Heart right ventricle (tissue), 16 donors: ENCODE measurements at regions not wholly inside any gene's neighbourhood (a gene's known extent, or its start where the extent isn't known, plus 50 kb on each side); places are given as distances from the start of the nearest gene placed in this dataset.
A peak's percentile ranks its signal among the peaks of the same experiment; 100 is the strongest.

Experiments used
- ATAC-seq, 8 donors: fragments of 200-7000 bp; cut with Tn5 transposase; one replicate each; pipeline ENCODE4 v1.9.1; 2020; ENCODE audit warnings: mild to moderate bottlenecking in 8 of 8, moderate library complexity in 8 of 8, moderate number of reproducible peaks in 1 of 8
- DNase-seq, 2 donors: peaks; one replicate each; pipeline ENCODE4 v3.0.0-alpha.2; 2020
- H3K27ac ChIP-seq, 10 donors: fragments of 200-600 bp; sonication (generic) in 2 of 10; one replicate each; pipeline versions ENCODE4 v1.5.0 to v1.8.0; 2020 to 2022; ENCODE audit warnings: mild to moderate bottlenecking in 3 of 10
- H3K27me3 ChIP-seq, 7 donors: fragments of 200-600 bp; one replicate each; pipeline ENCODE4 v1.8.0; 2021 to 2022; ENCODE audit warnings: mild to moderate bottlenecking in 2 of 7
- H3K36me3 ChIP-seq, 9 donors: fragments of 200-600 bp; sonication (generic) in 1 of 9; one replicate each; pipeline versions ENCODE4 v1.5.0 to v1.8.0; 2020 to 2022; ENCODE audit warnings: mild to moderate bottlenecking in 2 of 9
- H3K4me1 ChIP-seq, 9 donors: fragments of 200-600 bp; sonication (generic) in 1 of 9; one replicate each; pipeline versions ENCODE4 v1.5.0 to v1.8.0; 2020 to 2022; ENCODE audit warnings: mild to moderate bottlenecking in 4 of 9
- H3K4me3 ChIP-seq, 10 donors: fragments of 200-600 bp; sonication (generic) in 2 of 10; one replicate each; pipeline versions ENCODE4 v1.5.0 to v1.8.0; 2020 to 2022; ENCODE audit warnings: mild to moderate bottlenecking in 7 of 10, moderate library complexity in 2 of 10
- H3K9me3 ChIP-seq, 11 donors: fragments of 200-600 bp in 10 of 11; sonication (generic) in 2 of 11; one replicate each; pipeline versions ENCODE4 v1.5.0 to v1.8.0; 2013 to 2022; ENCODE audit warnings: mild to moderate bottlenecking in 2 of 11, control low read depth in 1 of 11, moderate library complexity in 1 of 11
- WGBS, 2 donors: extraction: QIAGEN DNeasy Blood & Tissue Kit; methylation state at CpG; one replicate each; pipeline ENCODE4 v1.1.7; 2013; ENCODE audit warnings: inconsistent platforms in 1 of 2; 5-methylcytosine and 5-hydroxymethylcytosine counted together
- intact Hi-C, 10 donors: fragments of 100-400 bp; cut with DNase I; formaldehyde crosslinking; loops; one replicate each; pipeline versions ENCODE4 v1.11.1 to v1.14.2; 2022
- TF ChIP-seq, protein P1 (sequence below), 9 donors: fragments of 200-600 bp; sonication (generic) in 2 of 9; IDR thresholded peaks; one replicate each; pipeline versions ENCODE4 v1.5.0 to v1.8.0; 2021 to 2022; ENCODE audit warnings: antibody characterized with exemption in 9 of 9, mild to moderate bottlenecking in 5 of 9, moderate library complexity in 1 of 9
- donor health status: Arrhythmogenic right ventricular cardiomyopathy.
- donor health status: ischemic (EF 13 %, LVEDD 7.1; RV severe dilation, severe dysfunction).
- donor health status: healthy with polysubstance abuse.
- donor health status: DM: no; HTN: yes; CAD: no.
- donor health status: DM: no; HTN: no; CAD: no.
- donor health status: ischemic (EF 25% LVEDD 6.9; RV normal size, moderate dysfunction).
- donor health status: ischemic (EF 25% LVEDD 5.7; RV mildly dilated, moderate dysfunction).
- donor health status: healthy.
- donor health status: DM: yes; HTN: yes; CAD: no.
- donor health status: Ischemic cardiomyopathy.
- donor health status: ischemic (EF 35%, LVEDD 5.7; RV mildly dilated, moderate dysfunction).
- donor health status: nonischemic (EF 11% LVEDD 7.7; RV severe dilation, severe dysfunction).
- donor health status: DM: yes; HTN: yes; CAD: no.
- donor health status: PGD.
- donor health status: ischemic (EF 29% LVEDD 5.4; RV normal size, mild dysfunction).
- donor health status: nonischemic (EF 23%, LVEDD 6.1; RV moderate dilation, normal function).

DNA sequence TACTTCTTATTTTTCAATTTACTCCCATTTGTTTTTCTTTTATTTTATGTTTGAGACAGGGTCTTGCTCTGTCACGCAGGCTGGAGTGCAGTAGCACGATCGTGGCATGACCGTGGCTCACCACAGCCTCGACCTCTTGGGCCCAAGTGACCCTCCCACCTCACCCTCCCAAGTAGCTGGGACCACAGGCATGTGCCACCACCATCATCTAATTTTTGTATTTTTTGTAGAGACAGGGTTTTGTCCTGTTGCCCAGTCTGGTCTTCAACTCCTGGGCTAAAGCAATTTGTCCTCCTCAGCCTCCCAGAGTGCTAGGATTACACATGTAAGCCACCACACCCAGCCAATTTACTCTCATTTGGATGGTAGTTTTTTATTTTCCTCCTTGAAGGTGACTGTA is 679.3 kb upstream of the CCDC179 start:
- Histone ChIP-seq H3K27me3 (no peaks in the 10 kb centered on the region), H3K27ac (no peak overlapping the region), H3K9me3 (peaks cover 0 to 13% (median 0%) of the 10 kb centered on the region in 11 donors), H3K4me1 (peaks cover 0 to 4% (median 0%) of the 10 kb centered on the region in 9 donors), H3K36me3 (no peaks in the 10 kb centered on the region), H3K4me3 (no peak overlapping the region)
- no peak for DNase-seq
- no peak for ATAC-seq
- TF ChIP-seq, protein P1, sequence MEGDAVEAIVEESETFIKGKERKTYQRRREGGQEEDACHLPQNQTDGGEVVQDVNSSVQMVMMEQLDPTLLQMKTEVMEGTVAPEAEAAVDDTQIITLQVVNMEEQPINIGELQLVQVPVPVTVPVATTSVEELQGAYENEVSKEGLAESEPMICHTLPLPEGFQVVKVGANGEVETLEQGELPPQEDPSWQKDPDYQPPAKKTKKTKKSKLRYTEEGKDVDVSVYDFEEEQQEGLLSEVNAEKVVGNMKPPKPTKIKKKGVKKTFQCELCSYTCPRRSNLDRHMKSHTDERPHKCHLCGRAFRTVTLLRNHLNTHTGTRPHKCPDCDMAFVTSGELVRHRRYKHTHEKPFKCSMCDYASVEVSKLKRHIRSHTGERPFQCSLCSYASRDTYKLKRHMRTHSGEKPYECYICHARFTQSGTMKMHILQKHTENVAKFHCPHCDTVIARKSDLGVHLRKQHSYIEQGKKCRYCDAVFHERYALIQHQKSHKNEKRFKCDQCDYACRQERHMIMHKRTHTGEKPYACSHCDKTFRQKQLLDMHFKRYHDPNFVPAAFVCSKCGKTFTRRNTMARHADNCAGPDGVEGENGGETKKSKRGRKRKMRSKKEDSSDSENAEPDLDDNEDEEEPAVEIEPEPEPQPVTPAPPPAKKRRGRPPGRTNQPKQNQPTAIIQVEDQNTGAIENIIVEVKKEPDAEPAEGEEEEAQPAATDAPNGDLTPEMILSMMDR (IDR thresholded peaks at IDR 0.05) = no peak
- 78 to 86% methylated on average over 5 of the region's 5 CpGs for WGBS, 2 donors
- intact Hi-C loops = no loop called here

DNA sequence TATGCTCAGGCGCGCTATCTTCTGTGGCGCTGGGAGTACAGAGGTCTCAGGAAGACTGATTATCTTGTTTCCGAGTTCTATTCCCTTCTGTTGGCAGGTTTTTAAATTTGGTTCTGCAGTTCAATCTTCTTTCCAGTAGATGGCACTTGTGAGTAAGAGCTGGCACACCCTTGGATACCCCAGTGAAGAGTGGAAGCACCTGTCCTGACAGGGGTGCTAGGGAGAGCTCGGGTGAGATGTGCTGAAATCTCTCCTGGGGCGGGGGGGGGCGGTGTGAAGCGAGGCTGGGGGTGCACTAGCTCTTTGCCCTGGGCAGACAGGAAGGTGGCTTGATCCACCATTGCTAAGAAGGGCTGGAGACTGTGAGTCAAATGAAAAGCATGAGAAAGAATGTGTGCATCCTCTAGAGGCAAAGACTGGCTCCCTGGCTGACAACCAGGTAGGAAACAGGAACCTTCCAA is 679.9 kb upstream of the CCDC179 start:
- H3K9me3 ChIP-seq = peaks cover 0 to 13% (median 0%) of the 10 kb centered on the region in 11 donors
- TF ChIP-seq, protein P1 (IDR thresholded peaks at IDR 0.05) = peak in 8 of 9 donors; percentile 46 to 62 (median 55)
- ATAC-seq (peak in 2 of 8 donors; percentile 46 to 62), DNase-seq (no peak)
- 2 to 6% methylated on average over 8 of the region's 8 CpGs for WGBS, 2 donors
- H3K4me1 ChIP-seq = peaks cover 0 to 4% (median 0%) of the 10 kb centered on the region in 9 donors
- H3K4me3 ChIP-seq = no peak overlapping the region
- intact Hi-C loops = no loop called here
- H3K27ac ChIP-seq = no peak overlapping the region
- no peaks in the 10 kb centered on the region for H3K36me3 ChIP-seq
- H3K27me3 ChIP-seq = no peaks in the 10 kb centered on the region

DNA sequence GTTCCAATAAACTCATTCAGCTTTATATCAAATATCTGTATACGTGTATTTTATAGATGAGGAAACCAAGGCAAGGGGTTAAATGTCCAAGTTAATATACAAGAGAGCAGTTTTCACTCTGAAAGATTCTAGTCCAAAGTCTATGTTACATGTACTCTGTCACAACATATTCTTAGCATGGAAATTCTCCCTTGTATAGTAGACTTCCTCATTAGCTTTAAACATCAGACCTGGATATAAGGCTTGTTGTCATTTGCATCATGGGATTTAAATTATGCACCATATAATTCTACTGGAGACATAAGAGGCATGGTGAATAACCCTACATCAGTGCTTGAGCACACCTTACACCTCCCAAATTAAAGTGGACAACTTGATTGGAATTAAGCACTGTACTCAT is 681.9 kb upstream of the CCDC179 start:
- 84 to 85% methylated on average over 1 of the region's 1 CpG for WGBS, 2 donors
- no peaks in the 10 kb centered on the region for H3K36me3 ChIP-seq
- no peaks in the 10 kb centered on the region for H3K27me3 ChIP-seq
- TF ChIP-seq, protein P1 (IDR thresholded peaks at IDR 0.05) = no peak
- DNase-seq = no peak
- no peak for ATAC-seq
- no peaks in the 10 kb centered on the region for H3K9me3 ChIP-seq
- peaks cover 0 to 4% (median 0%) of the 10 kb centered on the region in 9 donors for H3K4me1 ChIP-seq
- H3K4me3 ChIP-seq = no peak overlapping the region
- intact Hi-C loops = no loop called here
- H3K27ac ChIP-seq = no peak overlapping the region

DNA sequence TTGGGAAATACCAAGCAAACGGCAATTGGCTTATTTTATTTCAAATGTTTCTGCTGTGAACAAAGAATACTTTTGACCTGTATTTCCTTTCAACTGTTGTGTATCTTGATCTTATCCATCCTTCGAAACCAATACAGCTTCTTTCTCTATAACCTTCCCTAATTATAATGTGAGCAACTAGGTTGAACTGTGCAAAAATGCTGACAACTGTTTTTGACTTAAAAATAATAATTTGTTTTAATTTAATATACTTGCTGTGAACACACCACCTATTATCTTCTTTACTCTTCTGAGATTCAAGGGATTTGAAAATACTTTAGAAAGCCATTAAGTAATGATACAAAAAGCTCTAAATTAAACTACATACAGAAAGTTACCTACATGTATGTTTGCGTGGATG is 682.5 kb upstream of the CCDC179 start:
- H3K27ac ChIP-seq = no peak overlapping the region
- no peak overlapping the region for H3K4me3 ChIP-seq
- WGBS, 2 donors = 68 to 78% methylated on average over 3 of the region's 3 CpGs
- DNase-seq = no peak
- no peak for ATAC-seq
- TF ChIP-seq, protein P1 (IDR thresholded peaks at IDR 0.05) = no peak
- intact Hi-C loops = no loop called here
- H3K4me1 ChIP-seq = peaks cover 0 to 4% (median 0%) of the 10 kb centered on the region in 9 donors
- no peaks in the 10 kb centered on the region for H3K9me3 ChIP-seq
- H3K36me3 ChIP-seq = no peaks in the 10 kb centered on the region
- H3K27me3 ChIP-seq = no peaks in the 10 kb centered on the region
